PC-9 (cell line): ENCODE measurements at regions not wholly inside any gene's neighbourhood (a gene's known extent, or its start where the extent isn't known, plus 50 kb on each side); places are given as distances from the start of the nearest gene placed in this dataset.

ENCODE experiments used
- CTCF ChIP-seq: fragments of 200-600 bp; sonication (generic); conservative IDR thresholded peaks from 2 replicates; pipeline ENCODE4 v1.6.1; 2017; ENCODE audit warnings: mixed run types, antibody characterized with exemption, mild to moderate bottlenecking, moderate library complexity
- EZH2 ChIP-seq: fragments of 200-600 bp; sonication (generic); IDR thresholded peaks from 2 replicates; pipeline ENCODE4 v1.8.0; 2017; ENCODE audit warnings: antibody characterized with exemption, low read depth

GRCh38 chr11:88402784-88403183 lies 65.2 kb upstream of the CTSC start:
- TF ChIP-seq CTCF, result no peak
- no peak for TF ChIP-seq EZH2
